DND-41 (cell line): ENCODE measurements at regions not wholly inside any gene's neighbourhood (a gene's known extent, or its start where the extent isn't known, plus 50 kb on each side); places are given as distances from the start of the nearest gene placed in this dataset.

Source experiments
- ATAC-seq: fragments of 200-7000 bp; cut with Tn5 transposase; 3 replicates; pipeline ENCODE4 v1.9.1; 2021; ENCODE audit warnings: low read depth; ENCODE audit not compliant: insufficient read depth
- DNase-seq: peaks from one replicate; pipeline ENCODE4 v3.0.0-alpha.2; 2020
- H2AFZ ChIP-seq: 2 replicates; pipeline ENCODE4 v1.6.0; 2012; ENCODE audit warnings: low read depth, low read length
- H3K27ac ChIP-seq: 2 replicates; pipeline ENCODE4 v1.5.1; 2012; ENCODE audit warnings: low read length, inconsistent platforms
- H3K27me3 ChIP-seq: fragments of 200-600 bp; sonication (generic); 2 replicates; pipeline ENCODE4 v1.6.0; 2012; ENCODE audit warnings: low read length, mild to moderate bottlenecking, inconsistent platforms; ENCODE audit not compliant: insufficient read depth, poor library complexity
- H3K36me3 ChIP-seq: 2 replicates; pipeline ENCODE4 v1.5.1; 2012; ENCODE audit warnings: low read length, inconsistent platforms; ENCODE audit not compliant: insufficient read depth
- H3K4me1 ChIP-seq: 2 replicates; pipeline ENCODE4 v1.5.1; 2012; ENCODE audit warnings: mild to moderate bottlenecking, low read length; ENCODE audit not compliant: insufficient read depth
- H3K4me2 ChIP-seq: 2 replicates; pipeline ENCODE4 v1.6.0; 2012; ENCODE audit warnings: mild to moderate bottlenecking, moderate library complexity, low read length, inconsistent platforms; ENCODE audit not compliant: insufficient read depth
- H3K4me3 ChIP-seq, 2 experiments: fragments of 200-600 bp in 1 of 2; shearing (Covaris generic) in 1 of 2; 2 replicates each; pipeline ENCODE4 v1.5.1; 2012 to 2016; ENCODE audit warnings: inconsistent platforms in 2 of 2, low read length in 2 of 2, mild to moderate bottlenecking in 2 of 2, low read depth in 1 of 2, moderate library complexity in 1 of 2
- H3K79me2 ChIP-seq: 2 replicates; pipeline ENCODE4 v1.6.0; 2012; ENCODE audit warnings: low read length, inconsistent platforms; ENCODE audit not compliant: insufficient read depth
- H3K9ac ChIP-seq: 2 replicates; pipeline ENCODE4 v1.6.0; 2012; ENCODE audit warnings: low read depth, mild to moderate bottlenecking, inconsistent platforms, low read length, moderate library complexity
- H3K9me3 ChIP-seq: 2 replicates; pipeline ENCODE4 v1.5.1; 2012; ENCODE audit warnings: low read length, moderate library complexity, mild to moderate bottlenecking, inconsistent platforms; ENCODE audit not compliant: insufficient read depth, severe bottlenecking
- H4K20me1 ChIP-seq: 2 replicates; pipeline ENCODE4 v1.6.0; 2012; ENCODE audit warnings: low read length; ENCODE audit not compliant: insufficient read depth
- CTCF ChIP-seq: IDR thresholded peaks from 2 replicates; pipeline ENCODE4 v1.5.1; 2012; ENCODE audit warnings: borderline replicate concordance, low read length, moderate library complexity, mild to moderate bottlenecking; ENCODE audit not compliant: poor library complexity, severe bottlenecking; ENCODE audit errors: extremely low read depth
- EZH2 ChIP-seq: IDR thresholded peaks from 3 replicates; pipeline ENCODE4 v1.6.1; 2012; ENCODE audit warnings: borderline replicate concordance, low read depth, mild to moderate bottlenecking, moderate library complexity, low read length, inconsistent platforms; ENCODE audit not compliant: severe bottlenecking

- H3K4me1 ChIP-seq, result no peaks in the 10 kb centered on the region
- DNase-seq (no peak), ATAC-seq (no peak)
- TF ChIP-seq EZH2 (no peak), CTCF (no peak)
- no peak overlapping the region for H3K4me3 ChIP-seq
- H3K9me3 ChIP-seq, result peaks cover 10% of the 10 kb centered on the region
- no peak overlapping the region for H3K9ac ChIP-seq
- no peak overlapping the region for H3K27ac ChIP-seq
- H3K79me2 ChIP-seq, result no peaks in the 10 kb centered on the region
- H4K20me1 ChIP-seq, result no peaks in the 10 kb centered on the region; the same call in 1 of the 2 replicates
- no peak overlapping the region for H3K4me2 ChIP-seq
- no peaks in the 10 kb centered on the region for H3K36me3 ChIP-seq
- peaks cover 6% of the 10 kb centered on the region for H3K27me3 ChIP-seq
- no peak overlapping the region for H2AFZ ChIP-seq
Observed at GRCh38 chr5:15002173-15002572, 130.6 kb upstream of the ANKH start.

GRCh38 chr5:15001517-15001916 lies 129.9 kb upstream of the ANKH start:
- no peak overlapping the region for H3K4me2 ChIP-seq
- peaks cover 10% of the 10 kb centered on the region for H3K9me3 ChIP-seq
- H3K4me1 ChIP-seq, result no peaks in the 10 kb centered on the region
- no peak overlapping the region for H3K27ac ChIP-seq
- H4K20me1 ChIP-seq, result no peaks in the 10 kb centered on the region; the same call in 1 of the 2 replicates
- no peak for ATAC-seq
- TF ChIP-seq EZH2, result no peak
- TF ChIP-seq CTCF, result no peak
- no peak overlapping the region for H3K4me3 ChIP-seq
- DNase-seq, result no peak
- H2AFZ ChIP-seq, result no peak overlapping the region
- H3K36me3 ChIP-seq, result no peaks in the 10 kb centered on the region
- no peaks in the 10 kb centered on the region for H3K79me2 ChIP-seq
- peaks cover 2% of the 10 kb centered on the region for H3K27me3 ChIP-seq
- no peak overlapping the region for H3K9ac ChIP-seq

- peaks cover 3% of the 10 kb centered on the region for H3K4me1 ChIP-seq
- no peaks in the 10 kb centered on the region for H4K20me1 ChIP-seq
- ATAC-seq (no peak), DNase-seq (no peak)
- no peak overlapping the region for H3K4me3 ChIP-seq
- H2AFZ ChIP-seq, result no peak overlapping the region
- no peak overlapping the region for H3K9ac ChIP-seq
- no peaks in the 10 kb centered on the region for H3K79me2 ChIP-seq
- H3K9me3 ChIP-seq, result peaks cover 10% of the 10 kb centered on the region
- no peak for TF ChIP-seq EZH2
- no peak for TF ChIP-seq CTCF
- H3K27me3 ChIP-seq, result peaks cover 2% of the 10 kb centered on the region
- H3K4me2 ChIP-seq, result no peak overlapping the region
- H3K36me3 ChIP-seq, result no peaks in the 10 kb centered on the region
- no peak overlapping the region for H3K27ac ChIP-seq
Observed at GRCh38 chr5:14998491-14998890, 126.9 kb upstream of the ANKH start.

GRCh38 chr5:14996997-14997396 lies 125.4 kb upstream of the ANKH start:
- Histone ChIP-seq H3K4me3 (no peak overlapping the region), H2AFZ (no peak overlapping the region), H3K4me1 (peaks cover 16% of the 10 kb centered on the region), H3K9me3 (peaks cover 10% of the 10 kb centered on the region), H3K36me3 (no peaks in the 10 kb centered on the region), H3K27me3 (peaks cover 2% of the 10 kb centered on the region), H4K20me1 (no peaks in the 10 kb centered on the region), H3K4me2 (no peak overlapping the region), H3K27ac (no peak overlapping the region), H3K79me2 (no peaks in the 10 kb centered on the region), H3K9ac (no peak overlapping the region)
- TF ChIP-seq EZH2 (no peak), CTCF (no peak)
- DNase-seq (no peak), ATAC-seq (no peak)
